Body of pancreas (tissue), 4 donors: ENCODE measurements at regions not wholly inside any gene's neighbourhood (a gene's known extent, or its start where the extent isn't known, plus 50 kb on each side); places are given as distances from the start of the nearest gene placed in this dataset.

Experiments
- CTCF ChIP-seq, 7 experiments: fragments of 450-650 bp in 4 of 7; fragments of 200-600 bp in 3 of 7; sonication (generic) in 3 of 7; IDR thresholded peaks; one replicate each; pipeline ENCODE4 v1.5.1; 2016 to 2019; ENCODE audit warnings: antibody characterized with exemption in 7 of 7
- POLR2A ChIP-seq, 3 donors: fragments of 450-650 bp; IDR thresholded peaks; one replicate each; pipeline ENCODE4 v1.6.1; 2016; ENCODE audit warnings: antibody characterized with exemption in 3 of 3, mild to moderate bottlenecking in 2 of 3

- TF ChIP-seq CTCF (IDR thresholded peaks at IDR 0.05): no peak
- TF ChIP-seq POLR2A (IDR thresholded peaks at IDR 0.05): no peak
Measured at GRCh38 chr21:33149181-33149580, 79.2 kb downstream of the OLIG1 start.
